ENCODE measurements at regions not wholly inside any gene's neighbourhood (a gene's known extent, or its start where the extent isn't known, plus 50 kb on each side); places are given as distances from the start of the nearest gene placed in this dataset.

- no peak for DNase-seq (ENCODE audit: extremely low spot score)
- TF ChIP-seq CTCF (IDR thresholded peaks at IDR 0.05; ENCODE audit: control extremely low read depth, extremely low read depth, low read depth, missing control alignments), result no peak
- CTCF ChIA-PET, result interaction anchor here (1.0 to 5.2 kb wide), 6 partner anchors 8 to 241 kb away, joined by 3 to 18 read pairs (median 4); no protein-coding TSS in a partner anchor
- POLR2A ChIA-PET, result no interaction called here
Observed at GRCh38 chr9:109886041-109886440, 106.0 kb downstream of the PALM2AKAP2 start.

GRCh38 chr9:109886617-109887016 is 106.6 kb downstream of the PALM2AKAP2 start:
- TF ChIP-seq CTCF (IDR thresholded peaks at IDR 0.05; ENCODE audit: control extremely low read depth, extremely low read depth, low read depth, missing control alignments), result no peak
- DNase-seq (ENCODE audit: extremely low spot score), result no peak
- ChIA-PET POLR2A (no interaction called here), CTCF (interaction anchor here (1.0 to 5.2 kb wide), 7 partner anchors 9 to 241 kb away, joined by 3 to 18 read pairs (median 4); no protein-coding TSS in a partner anchor)

- ChIA-PET CTCF (interaction anchor here (0.6 to 5.2 kb wide), 9 partner anchors 9 to 293 kb away, joined by 3 to 18 read pairs (median 4); no protein-coding TSS in a partner anchor), POLR2A (no interaction called here)
- DNase-seq (ENCODE audit: extremely low spot score), result no peak
- TF ChIP-seq CTCF (IDR thresholded peaks at IDR 0.05; ENCODE audit: control extremely low read depth, extremely low read depth, low read depth, missing control alignments), result no peak
Observed at GRCh38 chr9:109887079-109887478, 107.1 kb downstream of the PALM2AKAP2 start.

- ChIA-PET POLR2A (no interaction called here), CTCF (interaction anchor here (0.8 to 5.2 kb wide), 4 partner anchors 9 to 35 kb away, joined by 3 to 18 read pairs (median 4); no protein-coding TSS in a partner anchor)
- no peak for TF ChIP-seq CTCF (IDR thresholded peaks at IDR 0.05; ENCODE audit: control extremely low read depth, extremely low read depth, low read depth, missing control alignments)
- no peak for DNase-seq (ENCODE audit: extremely low spot score)
Observed at GRCh38 chr9:109888695-109889094, 108.7 kb downstream of the PALM2AKAP2 start.

GRCh38 chr9:109889456-109889855 is 109.5 kb downstream of the PALM2AKAP2 start:
- no peak for TF ChIP-seq CTCF (IDR thresholded peaks at IDR 0.05; ENCODE audit: control extremely low read depth, extremely low read depth, low read depth, missing control alignments)
- POLR2A ChIA-PET, result no interaction called here
- CTCF ChIA-PET, result interaction anchor here (5.2 kb wide), 1 partner anchor 14 kb away, joined by 18 read pairs; no protein-coding TSS in a partner anchor

GRCh38 chr9:109893241-109893640 is 113.2 kb downstream of the PALM2AKAP2 start:
- ChIA-PET CTCF (interaction anchor here (1.0 to 3.9 kb wide), 10 partner anchors 10 to 261 kb away, joined by 3 to 35 read pairs (median 3); no protein-coding TSS in a partner anchor), POLR2A (interaction anchor here (0.8 kb wide), 1 partner anchor 363 kb away, joined by 8 read pairs; the partner anchor contains the start of gene TXN)
- no peak for DNase-seq (ENCODE audit: extremely low spot score)
- TF ChIP-seq CTCF (IDR thresholded peaks at IDR 0.05; ENCODE audit: control extremely low read depth, extremely low read depth, low read depth, missing control alignments), result no peak

More at GRCh38 chr9:109889456-109889855, 109.5 kb downstream of the PALM2AKAP2 start:
- no peak for DNase-seq (ENCODE audit: extremely low spot score)
